ENCODE measurements at regions not wholly inside any gene's neighbourhood (a gene's known extent, or its start where the extent isn't known, plus 50 kb on each side); places are given as distances from the start of the nearest gene placed in this dataset.

DNA sequence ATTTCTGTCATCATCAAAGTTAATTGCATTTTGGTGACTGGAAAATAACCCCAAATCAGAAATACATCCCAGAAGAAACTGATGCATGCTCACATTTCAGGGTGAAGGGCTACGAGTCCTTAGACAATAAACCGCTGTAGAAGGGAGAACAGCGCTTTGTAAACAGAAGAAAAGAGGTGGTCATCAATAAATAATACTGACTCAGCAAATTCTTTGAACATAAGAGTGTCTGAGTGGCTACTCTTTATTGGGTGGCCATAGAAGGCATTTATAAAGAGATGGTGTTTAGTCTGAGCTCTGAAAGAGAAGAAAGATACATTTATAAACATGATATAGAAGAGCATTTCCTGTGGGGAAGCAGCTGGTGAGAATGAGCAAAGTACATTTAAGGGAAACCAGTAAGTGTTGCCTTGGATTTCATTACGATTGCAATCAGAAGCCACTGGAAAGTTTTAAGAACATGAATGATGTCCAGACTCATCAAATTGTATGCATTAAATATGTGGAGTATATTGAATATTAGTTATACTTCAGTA is 246.9 kb upstream of the GIMD1 start:
- TF ChIP-seq, protein P1, sequence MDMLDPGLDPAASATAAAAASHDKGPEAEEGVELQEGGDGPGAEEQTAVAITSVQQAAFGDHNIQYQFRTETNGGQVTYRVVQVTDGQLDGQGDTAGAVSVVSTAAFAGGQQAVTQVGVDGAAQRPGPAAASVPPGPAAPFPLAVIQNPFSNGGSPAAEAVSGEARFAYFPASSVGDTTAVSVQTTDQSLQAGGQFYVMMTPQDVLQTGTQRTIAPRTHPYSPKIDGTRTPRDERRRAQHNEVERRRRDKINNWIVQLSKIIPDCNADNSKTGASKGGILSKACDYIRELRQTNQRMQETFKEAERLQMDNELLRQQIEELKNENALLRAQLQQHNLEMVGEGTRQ (IDR thresholded peaks at IDR 0.05; ENCODE audit: borderline replicate concordance, low read depth, low read length), result no peak
- TF ChIP-seq, protein P2, sequence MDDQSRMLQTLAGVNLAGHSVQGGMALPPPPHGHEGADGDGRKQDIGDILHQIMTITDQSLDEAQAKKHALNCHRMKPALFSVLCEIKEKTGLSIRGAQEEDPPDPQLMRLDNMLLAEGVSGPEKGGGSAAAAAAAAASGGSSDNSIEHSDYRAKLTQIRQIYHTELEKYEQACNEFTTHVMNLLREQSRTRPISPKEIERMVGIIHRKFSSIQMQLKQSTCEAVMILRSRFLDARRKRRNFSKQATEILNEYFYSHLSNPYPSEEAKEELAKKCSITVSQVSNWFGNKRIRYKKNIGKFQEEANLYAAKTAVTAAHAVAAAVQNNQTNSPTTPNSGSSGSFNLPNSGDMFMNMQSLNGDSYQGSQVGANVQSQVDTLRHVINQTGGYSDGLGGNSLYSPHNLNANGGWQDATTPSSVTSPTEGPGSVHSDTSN (IDR thresholded peaks at IDR 0.05; ENCODE audit: insufficient replicate concordance, low read depth, low read length), result no peak
- TF ChIP-seq, protein P3, sequence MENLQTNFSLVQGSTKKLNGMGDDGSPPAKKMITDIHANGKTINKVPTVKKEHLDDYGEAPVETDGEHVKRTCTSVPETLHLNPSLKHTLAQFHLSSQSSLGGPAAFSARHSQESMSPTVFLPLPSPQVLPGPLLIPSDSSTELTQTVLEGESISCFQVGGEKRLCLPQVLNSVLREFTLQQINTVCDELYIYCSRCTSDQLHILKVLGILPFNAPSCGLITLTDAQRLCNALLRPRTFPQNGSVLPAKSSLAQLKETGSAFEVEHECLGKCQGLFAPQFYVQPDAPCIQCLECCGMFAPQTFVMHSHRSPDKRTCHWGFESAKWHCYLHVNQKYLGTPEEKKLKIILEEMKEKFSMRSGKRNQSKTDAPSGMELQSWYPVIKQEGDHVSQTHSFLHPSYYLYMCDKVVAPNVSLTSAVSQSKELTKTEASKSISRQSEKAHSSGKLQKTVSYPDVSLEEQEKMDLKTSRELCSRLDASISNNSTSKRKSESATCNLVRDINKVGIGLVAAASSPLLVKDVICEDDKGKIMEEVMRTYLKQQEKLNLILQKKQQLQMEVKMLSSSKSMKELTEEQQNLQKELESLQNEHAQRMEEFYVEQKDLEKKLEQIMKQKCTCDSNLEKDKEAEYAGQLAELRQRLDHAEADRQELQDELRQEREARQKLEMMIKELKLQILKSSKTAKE (IDR thresholded peaks at IDR 0.05; ENCODE audit: low read depth, poor library complexity, severe bottlenecking), result no peak
- TF ChIP-seq EZH2 (IDR thresholded peaks at IDR 0.05; ENCODE audit: borderline replicate concordance, control insufficient read depth, low read depth, low read length), result no peak
- TF ChIP-seq, protein P4, sequence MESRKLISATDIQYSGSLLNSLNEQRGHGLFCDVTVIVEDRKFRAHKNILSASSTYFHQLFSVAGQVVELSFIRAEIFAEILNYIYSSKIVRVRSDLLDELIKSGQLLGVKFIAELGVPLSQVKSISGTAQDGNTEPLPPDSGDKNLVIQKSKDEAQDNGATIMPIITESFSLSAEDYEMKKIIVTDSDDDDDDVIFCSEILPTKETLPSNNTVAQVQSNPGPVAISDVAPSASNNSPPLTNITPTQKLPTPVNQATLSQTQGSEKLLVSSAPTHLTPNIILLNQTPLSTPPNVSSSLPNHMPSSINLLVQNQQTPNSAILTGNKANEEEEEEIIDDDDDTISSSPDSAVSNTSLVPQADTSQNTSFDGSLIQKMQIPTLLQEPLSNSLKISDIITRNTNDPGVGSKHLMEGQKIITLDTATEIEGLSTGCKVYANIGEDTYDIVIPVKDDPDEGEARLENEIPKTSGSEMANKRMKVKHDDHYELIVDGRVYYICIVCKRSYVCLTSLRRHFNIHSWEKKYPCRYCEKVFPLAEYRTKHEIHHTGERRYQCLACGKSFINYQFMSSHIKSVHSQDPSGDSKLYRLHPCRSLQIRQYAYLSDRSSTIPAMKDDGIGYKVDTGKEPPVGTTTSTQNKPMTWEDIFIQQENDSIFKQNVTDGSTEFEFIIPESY (IDR thresholded peaks at IDR 0.05), result no peak
- TF ChIP-seq, protein P5, sequence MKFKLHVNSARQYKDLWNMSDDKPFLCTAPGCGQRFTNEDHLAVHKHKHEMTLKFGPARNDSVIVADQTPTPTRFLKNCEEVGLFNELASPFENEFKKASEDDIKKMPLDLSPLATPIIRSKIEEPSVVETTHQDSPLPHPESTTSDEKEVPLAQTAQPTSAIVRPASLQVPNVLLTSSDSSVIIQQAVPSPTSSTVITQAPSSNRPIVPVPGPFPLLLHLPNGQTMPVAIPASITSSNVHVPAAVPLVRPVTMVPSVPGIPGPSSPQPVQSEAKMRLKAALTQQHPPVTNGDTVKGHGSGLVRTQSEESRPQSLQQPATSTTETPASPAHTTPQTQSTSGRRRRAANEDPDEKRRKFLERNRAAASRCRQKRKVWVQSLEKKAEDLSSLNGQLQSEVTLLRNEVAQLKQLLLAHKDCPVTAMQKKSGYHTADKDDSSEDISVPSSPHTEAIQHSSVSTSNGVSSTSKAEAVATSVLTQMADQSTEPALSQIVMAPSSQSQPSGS (IDR thresholded peaks at IDR 0.05; ENCODE audit: low read length), result no peak
